Neural progenitor cell (in vitro differentiated cells): ENCODE measurements at regions not wholly inside any gene's neighbourhood (a gene's known extent, or its start where the extent isn't known, plus 50 kb on each side); places are given as distances from the start of the nearest gene placed in this dataset.

ENCODE experiments used
- DNase-seq: peaks from one replicate; pipeline ENCODE4 v3.0.0-alpha.2; 2016; ENCODE audit warnings: low spot score
- H2AFZ ChIP-seq: fragments of 200-600 bp; sonication (generic); replicated peaks from 2 replicates; pipeline ENCODE4 v1.6.1; 2016; ENCODE audit warnings: antibody characterized with exemption
- H3F3A ChIP-seq: fragments of 200-600 bp; sonication (generic); 2 replicates; pipeline ENCODE4 v1.6.1; 2016; ENCODE audit warnings: antibody characterized with exemption, low read depth
- H3K27ac ChIP-seq: fragments of 200-600 bp; sonication (generic); 2 replicates; pipeline ENCODE4 v1.5.1; 2016; ENCODE audit warnings: mild to moderate bottlenecking
- H3K27me3 ChIP-seq: fragments of 200-600 bp; sonication (generic); 2 replicates; pipeline ENCODE4 v1.6.1; 2016; ENCODE audit warnings: mild to moderate bottlenecking, moderate library complexity
- H3K36me3 ChIP-seq: fragments of 200-600 bp; sonication (generic); 2 replicates; pipeline ENCODE4 v1.5.1; 2016
- H3K4me1 ChIP-seq: fragments of 200-600 bp; sonication (generic); 2 replicates; pipeline ENCODE4 v1.6.1; 2016; ENCODE audit warnings: mixed run types
- H3K4me2 ChIP-seq: fragments of 200-600 bp; sonication (generic); 2 replicates; pipeline ENCODE4 v1.6.1; 2016
- H3K4me3 ChIP-seq: fragments of 200-600 bp; sonication (generic); 2 replicates; pipeline ENCODE4 v1.5.1; 2016
- H3K79me2 ChIP-seq: fragments of 200-600 bp; sonication (generic); 2 replicates; pipeline ENCODE4 v1.6.1; 2016; ENCODE audit warnings: low read depth
- H3K9ac ChIP-seq: fragments of 200-600 bp; sonication (generic); 2 replicates; pipeline ENCODE4 v1.6.1; 2016
- H3K9me3 ChIP-seq: fragments of 200-600 bp; sonication (generic); 2 replicates; pipeline ENCODE4 v1.5.1; 2016; ENCODE audit warnings: low read depth
- H4K20me1 ChIP-seq: fragments of 200-600 bp; sonication (generic); 2 replicates; pipeline ENCODE4 v1.6.1; 2016; ENCODE audit warnings: low read depth
- H3K27ac Mint-ChIP-seq: 3 replicates; pipeline ENCODE4 v1.8.0; 2021; ENCODE audit warnings: mixed read lengths
- H3K27me3 Mint-ChIP-seq: 2 replicates; pipeline ENCODE4 v1.8.0; 2022; ENCODE audit warnings: low read depth, mild to moderate bottlenecking, inconsistent platforms, moderate library complexity, mixed read lengths; ENCODE audit not compliant: insufficient read depth
- H3K36me3 Mint-ChIP-seq: 3 replicates; pipeline ENCODE4 v1.8.0; 2021; ENCODE audit warnings: mixed read lengths
- H3K4me1 Mint-ChIP-seq: 3 replicates; pipeline ENCODE4 v1.8.0; 2021; ENCODE audit warnings: mixed read lengths
- H3K4me3 Mint-ChIP-seq: 3 replicates; pipeline ENCODE4 v1.8.0; 2021; ENCODE audit warnings: mild to moderate bottlenecking, moderate library complexity, mixed read lengths
- H3K9me3 Mint-ChIP-seq: 3 replicates; pipeline ENCODE4 v1.8.0; 2020; ENCODE audit warnings: mixed read lengths
- CTCF ChIP-seq: fragments of 200-600 bp; sonication (generic); IDR thresholded peaks from 2 replicates; pipeline ENCODE4 v1.5.1; 2017; ENCODE audit warnings: antibody characterized with exemption, mild to moderate bottlenecking
- EZH2 ChIP-seq: fragments of 200-600 bp; sonication (generic); IDR thresholded peaks from 2 replicates; pipeline ENCODE4 v1.6.1; 2017; ENCODE audit warnings: antibody characterized with exemption, mild to moderate bottlenecking, moderate library complexity
- EZH2phosphoT487 ChIP-seq: fragments of 200-600 bp; sonication (generic); IDR thresholded peaks from 2 replicates; pipeline ENCODE4 v1.6.1; 2017; ENCODE audit warnings: antibody characterized with exemption

GRCh38 chr1:96966536-96967138 lies 245.1 kb downstream of the PTBP2 start:
- no peaks in the 10 kb centered on the region for H3F3A ChIP-seq
- H3K4me2 ChIP-seq, result no peak overlapping the region
- H3K4me1 ChIP-seq, result peaks cover 18% of the 10 kb centered on the region
- Mint-ChIP-seq H3K4me3 (no peak overlapping the region), H3K9me3 (no peaks in the 10 kb centered on the region), H3K4me1 (peaks cover 3% of the 10 kb centered on the region), H3K36me3 (no peaks in the 10 kb centered on the region), H3K27me3 (no peaks in the 10 kb centered on the region), H3K27ac (no peak overlapping the region)
- no peaks in the 10 kb centered on the region for H3K36me3 ChIP-seq
- H2AFZ ChIP-seq, result no peak overlapping the region
- no peak for TF ChIP-seq EZH2
- no peak for TF ChIP-seq EZH2phosphoT487
- TF ChIP-seq CTCF, result peak; percentile 81
- no peak overlapping the region for H3K27ac ChIP-seq
- no peaks in the 10 kb centered on the region for H4K20me1 ChIP-seq
- no peaks in the 10 kb centered on the region for H3K27me3 ChIP-seq
- no peak overlapping the region for H3K9ac ChIP-seq
- no peaks in the 10 kb centered on the region for H3K9me3 ChIP-seq
- no peak overlapping the region for H3K4me3 ChIP-seq
- H3K79me2 ChIP-seq, result no peaks in the 10 kb centered on the region
- peak; percentile 64 for DNase-seq

GRCh38 chr1:96967311-96967710 lies 245.7 kb downstream of the PTBP2 start:
- Mint-ChIP-seq H3K27ac (no peak overlapping the region), H3K36me3 (no peaks in the 10 kb centered on the region), H3K4me3 (no peak overlapping the region), H3K27me3 (no peaks in the 10 kb centered on the region), H3K4me1 (peaks cover 3% of the 10 kb centered on the region), H3K9me3 (no peaks in the 10 kb centered on the region)
- no peak overlapping the region for H3K27ac ChIP-seq
- H4K20me1 ChIP-seq, result no peaks in the 10 kb centered on the region
- H3K9me3 ChIP-seq, result no peaks in the 10 kb centered on the region
- H3K9ac ChIP-seq, result no peak overlapping the region
- no peak overlapping the region for H3K4me3 ChIP-seq
- H3F3A ChIP-seq, result no peaks in the 10 kb centered on the region
- DNase-seq, result no peak
- H3K36me3 ChIP-seq, result no peaks in the 10 kb centered on the region
- no peak overlapping the region for H3K4me2 ChIP-seq
- TF ChIP-seq EZH2 (no peak), EZH2phosphoT487 (no peak), CTCF (no peak)
- H3K27me3 ChIP-seq, result no peaks in the 10 kb centered on the region
- no peak overlapping the region for H2AFZ ChIP-seq
- peaks cover 11% of the 10 kb centered on the region for H3K4me1 ChIP-seq
- H3K79me2 ChIP-seq, result no peaks in the 10 kb centered on the region

- Histone ChIP-seq H4K20me1 (no peaks in the 10 kb centered on the region), H3K4me1 (peaks cover 4% of the 10 kb centered on the region), H3K79me2 (no peaks in the 10 kb centered on the region), H3K27ac (no peak overlapping the region), H3K9me3 (no peaks in the 10 kb centered on the region), H3K4me2 (no peak overlapping the region), H3K27me3 (no peaks in the 10 kb centered on the region), H3K9ac (no peak overlapping the region), H3K36me3 (no peaks in the 10 kb centered on the region), H3F3A (no peaks in the 10 kb centered on the region), H3K4me3 (no peak overlapping the region), H2AFZ (no peak overlapping the region)
- peaks cover 7% of the 10 kb centered on the region for H3K4me1 Mint-ChIP-seq
- H3K27me3 Mint-ChIP-seq, result no peaks in the 10 kb centered on the region
- DNase-seq, result peak; percentile 20
- TF ChIP-seq EZH2 (no peak), EZH2phosphoT487 (no peak), CTCF (no peak)
- no peaks in the 10 kb centered on the region for H3K9me3 Mint-ChIP-seq
- H3K4me3 Mint-ChIP-seq, result no peak overlapping the region
- H3K36me3 Mint-ChIP-seq, result no peaks in the 10 kb centered on the region
- no peak overlapping the region for H3K27ac Mint-ChIP-seq
Measured at GRCh38 chr1:96968541-96968940, 247.0 kb downstream of the PTBP2 start.
